ENCODE measurements at regions not wholly inside any gene's neighbourhood (a gene's known extent, or its start where the extent isn't known, plus 50 kb on each side); places are given as distances from the start of the nearest gene placed in this dataset.

DNA sequence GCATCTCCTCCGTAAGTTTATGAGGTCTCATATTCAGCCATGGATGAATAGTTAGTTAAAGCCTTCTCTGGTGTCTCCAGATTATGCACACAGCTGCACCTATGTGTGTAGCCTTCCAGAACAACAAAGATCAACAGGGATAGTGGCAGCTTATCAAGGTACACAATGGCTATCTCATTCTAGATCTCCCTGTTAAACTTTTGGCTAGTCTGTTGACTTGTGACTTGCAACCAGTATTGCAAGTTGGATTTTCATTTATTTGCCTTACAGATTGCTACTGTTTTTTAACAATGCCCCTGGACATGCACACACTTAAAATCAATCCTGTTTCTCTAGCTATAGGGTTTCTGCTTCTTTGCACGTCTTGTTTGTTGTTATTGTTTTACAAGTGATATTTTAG lies 363.2 kb downstream of the OMA1 start:
- TF ChIP-seq, protein P1, sequence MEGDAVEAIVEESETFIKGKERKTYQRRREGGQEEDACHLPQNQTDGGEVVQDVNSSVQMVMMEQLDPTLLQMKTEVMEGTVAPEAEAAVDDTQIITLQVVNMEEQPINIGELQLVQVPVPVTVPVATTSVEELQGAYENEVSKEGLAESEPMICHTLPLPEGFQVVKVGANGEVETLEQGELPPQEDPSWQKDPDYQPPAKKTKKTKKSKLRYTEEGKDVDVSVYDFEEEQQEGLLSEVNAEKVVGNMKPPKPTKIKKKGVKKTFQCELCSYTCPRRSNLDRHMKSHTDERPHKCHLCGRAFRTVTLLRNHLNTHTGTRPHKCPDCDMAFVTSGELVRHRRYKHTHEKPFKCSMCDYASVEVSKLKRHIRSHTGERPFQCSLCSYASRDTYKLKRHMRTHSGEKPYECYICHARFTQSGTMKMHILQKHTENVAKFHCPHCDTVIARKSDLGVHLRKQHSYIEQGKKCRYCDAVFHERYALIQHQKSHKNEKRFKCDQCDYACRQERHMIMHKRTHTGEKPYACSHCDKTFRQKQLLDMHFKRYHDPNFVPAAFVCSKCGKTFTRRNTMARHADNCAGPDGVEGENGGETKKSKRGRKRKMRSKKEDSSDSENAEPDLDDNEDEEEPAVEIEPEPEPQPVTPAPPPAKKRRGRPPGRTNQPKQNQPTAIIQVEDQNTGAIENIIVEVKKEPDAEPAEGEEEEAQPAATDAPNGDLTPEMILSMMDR (IDR thresholded peaks at IDR 0.05 in 8 of 11, conservative IDR thresholded peaks at IDR 0.05 in 3 of 11): no peak
- TF ChIP-seq POLR2A (IDR thresholded peaks at IDR 0.05): no peak

All from spleen (tissue), 7 donors.